H1 (cell line): ENCODE measurements at regions not wholly inside any gene's neighbourhood (a gene's known extent, or its start where the extent isn't known, plus 50 kb on each side); places are given as distances from the start of the nearest gene placed in this dataset.

Source experiments
- PHF8 ChIP-seq: fragments of 200-600 bp; sonication (generic); conservative IDR thresholded peaks from 2 replicates; pipeline ENCODE4 v1.7.1; 2012; ENCODE audit warnings: low read depth, mild to moderate bottlenecking, inconsistent platforms, low read length, moderate library complexity
- RBBP5 ChIP-seq: IDR thresholded peaks from 2 replicates; pipeline ENCODE4 v1.7.1; 2012; ENCODE audit warnings: low read depth, mild to moderate bottlenecking, inconsistent platforms, low read length, moderate library complexity, borderline replicate concordance
- SP4 ChIP-seq: IDR thresholded peaks from 2 replicates; pipeline ENCODE4 v1.6.1; 2012; ENCODE audit warnings: low read length, inconsistent platforms
- TAF7 ChIP-seq: optimal IDR thresholded peaks from 2 replicates; pipeline ENCODE3; 2011; ENCODE audit warnings: low read depth, mild to moderate bottlenecking, inconsistent platforms, low read length, moderate library complexity, borderline replicate concordance
- TF ChIP-seq, protein P1 (sequence below): IDR thresholded peaks from 2 replicates; pipeline ENCODE4 v1.6.1; 2011; ENCODE audit warnings: low read length, improper control_type of control experiment

- TF ChIP-seq, protein P1, sequence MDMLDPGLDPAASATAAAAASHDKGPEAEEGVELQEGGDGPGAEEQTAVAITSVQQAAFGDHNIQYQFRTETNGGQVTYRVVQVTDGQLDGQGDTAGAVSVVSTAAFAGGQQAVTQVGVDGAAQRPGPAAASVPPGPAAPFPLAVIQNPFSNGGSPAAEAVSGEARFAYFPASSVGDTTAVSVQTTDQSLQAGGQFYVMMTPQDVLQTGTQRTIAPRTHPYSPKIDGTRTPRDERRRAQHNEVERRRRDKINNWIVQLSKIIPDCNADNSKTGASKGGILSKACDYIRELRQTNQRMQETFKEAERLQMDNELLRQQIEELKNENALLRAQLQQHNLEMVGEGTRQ = no peak
- TF ChIP-seq SP4 (no peak), RBBP5 (no peak), TAF7 (no peak), PHF8 (no peak)
Observed at GRCh38 chr5:163658702-163659567, 153.5 kb downstream of the MAT2B start (continued).
